Neural crest cell (in vitro differentiated cells): ENCODE measurements at regions not wholly inside any gene's neighbourhood (a gene's known extent, or its start where the extent isn't known, plus 50 kb on each side); places are given as distances from the start of the nearest gene placed in this dataset.

ENCODE experiments used
- DNase-seq: peaks from one replicate; pipeline ENCODE4 v3.0.0; 2021; ENCODE audit warnings: low read depth, mixed read lengths, low spot score
- H3K27ac Mint-ChIP-seq: one replicate; pipeline ENCODE4 v1.8.0; 2021; ENCODE audit warnings: mild to moderate bottlenecking, mixed read lengths; ENCODE audit not compliant: unreplicated experiment
- H3K27me3 Mint-ChIP-seq: 2 replicates; pipeline ENCODE4 v1.8.0; 2021; ENCODE audit warnings: low read depth, mild to moderate bottlenecking, mixed read lengths
- H3K36me3 Mint-ChIP-seq: 2 replicates; pipeline ENCODE4 v1.8.0; 2021; ENCODE audit warnings: low read depth, mild to moderate bottlenecking, mixed read lengths
- H3K4me1 Mint-ChIP-seq: 2 replicates; pipeline ENCODE4 v1.8.0; 2021; ENCODE audit warnings: mixed read lengths
- H3K4me3 Mint-ChIP-seq: one replicate; pipeline ENCODE4 v1.8.0; 2021; ENCODE audit warnings: mild to moderate bottlenecking, mixed read lengths
- H3K9me3 Mint-ChIP-seq: 2 replicates; pipeline ENCODE4 v1.8.0; 2021; ENCODE audit warnings: mixed read lengths
- TF ChIP-seq, protein P1 (sequence below): fragments of 200-600 bp; sonication (generic); conservative IDR thresholded peaks from 2 replicates; pipeline ENCODE4 v1.5.0; 2021; ENCODE audit warnings: antibody characterized with exemption, mild to moderate bottlenecking

DNA sequence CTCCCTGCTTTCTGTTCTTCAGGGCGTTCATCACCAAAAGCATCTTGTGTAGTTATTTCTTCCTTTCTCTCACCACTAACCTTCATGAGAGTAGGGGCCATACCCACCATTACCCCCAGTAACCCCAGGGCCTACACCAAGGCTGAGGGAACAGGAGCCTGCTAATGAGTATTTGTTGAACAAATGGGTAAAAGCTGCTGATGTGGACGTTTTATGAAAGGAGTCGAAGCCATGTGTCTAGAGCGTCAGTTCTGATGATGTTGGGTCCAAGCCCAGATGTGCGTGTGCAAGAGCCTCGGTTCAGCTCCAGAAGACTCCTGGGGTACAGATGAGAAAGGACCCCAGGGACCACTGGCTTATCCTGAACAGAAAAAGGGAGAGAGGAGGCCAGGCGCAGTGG, 77.1 kb upstream of the TBC1D3K start:
- Mint-ChIP-seq H3K27ac (no peak overlapping the region), H3K4me3 (no peak overlapping the region), H3K36me3 (no peaks in the 10 kb centered on the region), H3K9me3 (peaks cover 3% of the 10 kb centered on the region), H3K27me3 (peaks cover 5% of the 10 kb centered on the region), H3K4me1 (peaks cover 9% of the 10 kb centered on the region)
- TF ChIP-seq, protein P1, sequence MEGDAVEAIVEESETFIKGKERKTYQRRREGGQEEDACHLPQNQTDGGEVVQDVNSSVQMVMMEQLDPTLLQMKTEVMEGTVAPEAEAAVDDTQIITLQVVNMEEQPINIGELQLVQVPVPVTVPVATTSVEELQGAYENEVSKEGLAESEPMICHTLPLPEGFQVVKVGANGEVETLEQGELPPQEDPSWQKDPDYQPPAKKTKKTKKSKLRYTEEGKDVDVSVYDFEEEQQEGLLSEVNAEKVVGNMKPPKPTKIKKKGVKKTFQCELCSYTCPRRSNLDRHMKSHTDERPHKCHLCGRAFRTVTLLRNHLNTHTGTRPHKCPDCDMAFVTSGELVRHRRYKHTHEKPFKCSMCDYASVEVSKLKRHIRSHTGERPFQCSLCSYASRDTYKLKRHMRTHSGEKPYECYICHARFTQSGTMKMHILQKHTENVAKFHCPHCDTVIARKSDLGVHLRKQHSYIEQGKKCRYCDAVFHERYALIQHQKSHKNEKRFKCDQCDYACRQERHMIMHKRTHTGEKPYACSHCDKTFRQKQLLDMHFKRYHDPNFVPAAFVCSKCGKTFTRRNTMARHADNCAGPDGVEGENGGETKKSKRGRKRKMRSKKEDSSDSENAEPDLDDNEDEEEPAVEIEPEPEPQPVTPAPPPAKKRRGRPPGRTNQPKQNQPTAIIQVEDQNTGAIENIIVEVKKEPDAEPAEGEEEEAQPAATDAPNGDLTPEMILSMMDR, result no peak
- no peak for DNase-seq

DNA sequence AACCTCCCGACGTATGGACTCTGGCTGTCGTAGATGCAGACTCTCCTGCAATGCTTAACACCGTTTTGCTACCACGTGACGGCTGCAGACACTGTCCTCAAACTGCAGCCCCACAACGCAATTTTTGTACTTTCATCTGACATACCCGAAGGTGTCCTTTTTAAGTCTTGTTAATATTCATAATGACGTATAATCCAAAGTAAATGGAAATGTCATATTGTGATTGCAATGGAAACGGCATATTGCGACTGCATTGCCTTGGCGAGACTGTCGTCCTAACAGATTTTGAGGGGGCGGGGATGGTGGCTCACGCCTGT, 79.3 kb upstream of the TBC1D3K start:
- TF ChIP-seq, protein P1, result no peak
- Mint-ChIP-seq H3K9me3 (peaks cover 3% of the 10 kb centered on the region), H3K27ac (no peak overlapping the region), H3K36me3 (no peaks in the 10 kb centered on the region), H3K27me3 (peaks cover 6% of the 10 kb centered on the region), H3K4me1 (peaks cover 9% of the 10 kb centered on the region), H3K4me3 (no peak overlapping the region)
- DNase-seq, result no peak

DNA sequence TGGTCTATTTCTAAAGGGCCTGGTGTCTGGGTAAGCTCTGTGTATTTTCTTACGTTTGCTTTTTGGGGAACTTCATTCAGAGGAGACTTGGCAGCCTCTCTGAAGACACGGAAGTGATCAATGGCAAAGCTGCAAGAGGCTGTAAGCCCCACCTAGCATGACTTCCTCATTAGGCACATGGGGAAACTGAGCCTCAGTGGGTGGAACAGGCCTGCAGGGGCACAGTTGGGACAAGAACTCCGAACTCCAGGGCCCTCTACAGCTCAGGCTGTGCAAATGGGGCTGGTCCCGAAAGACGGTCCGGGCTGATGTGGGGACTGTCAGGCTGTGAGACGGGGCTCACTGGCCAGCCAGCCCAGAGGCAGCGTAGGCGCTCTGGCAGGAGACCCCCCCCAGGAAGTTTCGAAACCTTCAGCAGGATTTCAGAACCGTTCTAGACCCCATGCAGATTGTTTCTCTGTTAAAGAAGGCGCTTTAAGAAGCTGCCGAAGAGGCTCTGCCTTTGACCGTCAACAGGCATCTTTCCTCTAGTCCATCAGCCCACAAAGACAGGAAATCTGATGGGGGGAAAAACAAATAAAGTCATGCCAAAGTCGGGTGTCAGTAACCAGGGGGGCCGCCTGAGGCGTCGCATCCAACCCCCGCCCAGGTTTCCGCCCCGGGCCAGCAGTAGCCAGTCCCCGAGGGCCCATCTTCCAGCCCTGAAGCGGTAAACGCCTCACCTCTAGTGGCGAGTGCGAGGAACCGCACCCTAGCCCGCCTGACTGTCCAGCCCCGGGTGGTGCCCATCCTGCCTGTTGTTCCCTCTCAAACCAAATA, 79.8 kb upstream of the TBC1D3K start:
- peak; percentile 69 for DNase-seq
- Mint-ChIP-seq H3K27ac (no peak overlapping the region), H3K9me3 (peaks cover 3% of the 10 kb centered on the region), H3K4me3 (no peak overlapping the region), H3K4me1 (peaks cover 8% of the 10 kb centered on the region), H3K36me3 (no peaks in the 10 kb centered on the region), H3K27me3 (peaks cover 6% of the 10 kb centered on the region)
- TF ChIP-seq, protein P1, result peak; percentile 69

DNA sequence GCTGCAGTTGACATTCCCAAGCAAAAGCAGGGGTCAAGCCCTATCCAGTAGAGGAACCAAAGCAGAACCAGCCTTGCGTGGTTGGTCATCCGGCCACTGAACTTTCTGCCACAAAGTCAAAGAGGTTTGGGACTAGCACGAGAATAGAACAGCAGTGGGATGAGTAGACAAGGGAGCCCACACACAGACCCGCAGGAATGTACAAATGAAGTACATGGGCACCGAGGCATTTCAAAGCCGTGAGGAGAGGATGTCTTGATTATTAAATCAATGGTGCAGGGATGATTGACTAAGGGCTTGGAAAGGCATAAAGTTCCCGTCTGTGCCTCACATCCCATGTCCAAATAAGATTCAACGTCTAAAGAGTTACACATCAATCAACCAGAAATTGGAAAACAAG, 81.8 kb upstream of the TBC1D3K start:
- TF ChIP-seq, protein P1, result no peak
- H3K36me3 Mint-ChIP-seq, result no peaks in the 10 kb centered on the region
- H3K9me3 Mint-ChIP-seq, result peaks cover 3% of the 10 kb centered on the region
- no peak overlapping the region for H3K4me3 Mint-ChIP-seq
- peaks cover 11% of the 10 kb centered on the region for H3K27me3 Mint-ChIP-seq
- DNase-seq, result no peak
- peaks cover 4% of the 10 kb centered on the region for H3K4me1 Mint-ChIP-seq
- no peak overlapping the region for H3K27ac Mint-ChIP-seq

DNA sequence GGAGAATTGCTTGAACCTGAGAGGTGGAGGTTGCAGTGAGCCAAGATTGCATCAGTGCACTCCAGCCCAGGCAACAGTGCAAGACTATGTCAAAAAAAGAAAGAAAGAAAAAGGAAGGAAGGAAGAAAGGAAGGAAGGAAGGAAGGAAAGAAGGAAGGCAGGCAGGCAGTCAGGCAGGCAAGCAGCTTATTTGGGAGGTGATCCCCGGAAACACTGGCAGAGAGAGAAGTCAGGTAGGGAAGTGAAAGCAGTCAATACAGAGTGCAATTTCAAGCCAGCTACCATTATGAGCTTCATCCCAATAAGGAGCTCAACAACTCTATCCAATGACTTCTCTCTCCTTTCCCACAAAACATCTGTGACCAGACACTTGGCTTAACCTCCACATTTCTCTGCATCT, 83.0 kb upstream of the TBC1D3K start:
- H3K9me3 Mint-ChIP-seq, result peaks cover 3% of the 10 kb centered on the region
- H3K27me3 Mint-ChIP-seq, result peaks cover 14% of the 10 kb centered on the region
- no peak overlapping the region for H3K27ac Mint-ChIP-seq
- TF ChIP-seq, protein P1, result no peak
- H3K4me1 Mint-ChIP-seq, result peaks cover 4% of the 10 kb centered on the region
- no peaks in the 10 kb centered on the region for H3K36me3 Mint-ChIP-seq
- no peak for DNase-seq
- no peak overlapping the region for H3K4me3 Mint-ChIP-seq
